Kidney glomerular epithelial cell (primary cell): ENCODE measurements at regions not wholly inside any gene's neighbourhood (a gene's known extent, or its start where the extent isn't known, plus 50 kb on each side); places are given as distances from the start of the nearest gene placed in this dataset.

Source experiments
- DNase-seq: peaks from one replicate; lab custom pipeline; 2025; lab: John Stamatoyannopoulos, UW

GRCh38 chr12:125677829-125678228, 612.6 kb downstream of the AACS start:
- DNase-seq = no peak

- DNase-seq = no peak
These were observed 613.4 kb downstream of the AACS start for GRCh38 chr12:125678589-125678993.

- no peak for DNase-seq
These were observed 618.6 kb downstream of the AACS start for GRCh38 chr12:125683748-125684381.

GRCh38 chr12:125684968-125685790, 619.9 kb downstream of the AACS start:
- no peak for DNase-seq

- DNase-seq = no peak
These were observed 620.7 kb downstream of the AACS start for GRCh38 chr12:125685915-125686314.

- DNase-seq = no peak
These were observed 622.2 kb downstream of the AACS start for GRCh38 chr12:125687403-125687802.

GRCh38 chr12:125687820-125688219, 622.6 kb downstream of the AACS start:
- DNase-seq = no peak

- no peak for DNase-seq
These were observed 623.0 kb downstream of the AACS start for GRCh38 chr12:125688223-125688622.

- DNase-seq = no peak
These were observed 623.6 kb downstream of the AACS start for GRCh38 chr12:125688881-125689280.

- no peak for DNase-seq
These were observed 624.6 kb downstream of the AACS start for GRCh38 chr12:125689576-125690410.

GRCh38 chr12:125690841-125691240, 625.6 kb downstream of the AACS start:
- DNase-seq = no peak

GRCh38 chr12:125696054-125696453, 630.8 kb downstream of the AACS start:
- DNase-seq = no peak

GRCh38 chr12:125704803-125705202, 639.6 kb downstream of the AACS start:
- DNase-seq = no peak

GRCh38 chr12:125720961-125721360, 655.7 kb downstream of the AACS start:
- DNase-seq = no peak

GRCh38 chr12:125734137-125734536, 668.9 kb downstream of the AACS start:
- DNase-seq = no peak

GRCh38 chr12:125738211-125738610, 673.0 kb downstream of the AACS start:
- no peak for DNase-seq

GRCh38 chr12:125742413-125742812, 677.2 kb downstream of the AACS start:
- DNase-seq = no peak

GRCh38 chr12:125744201-125744600, 679.0 kb downstream of the AACS start:
- DNase-seq = no peak

GRCh38 chr12:125755512-125755911, 690.3 kb downstream of the AACS start:
- no peak for DNase-seq

- DNase-seq = no peak
These were observed 700.9 kb downstream of the AACS start for GRCh38 chr12:125766091-125766490.

GRCh38 chr12:125772403-125772802, 707.2 kb downstream of the AACS start:
- DNase-seq = no peak

- DNase-seq = no peak
These were observed 707.9 kb downstream of the AACS start for GRCh38 chr12:125773033-125773640.
